HG02973 (cell line): ENCODE measurements at regions not wholly inside any gene's neighbourhood (a gene's known extent, or its start where the extent isn't known, plus 50 kb on each side); places are given as distances from the start of the nearest gene placed in this dataset.
"Not testable (repeated sequence)": the region's sequence is repeated elsewhere in the genome, so short reads cannot be mapped to it uniquely, and the experiment has no call there.

Experiments used
- ATAC-seq: cut with Tn5 transposase; IDR thresholded peaks from one replicate; pipeline ENCODE4 v1.9.1; 2021; ENCODE audit warnings: moderate library complexity; ENCODE audit not compliant: unreplicated experiment

DNA sequence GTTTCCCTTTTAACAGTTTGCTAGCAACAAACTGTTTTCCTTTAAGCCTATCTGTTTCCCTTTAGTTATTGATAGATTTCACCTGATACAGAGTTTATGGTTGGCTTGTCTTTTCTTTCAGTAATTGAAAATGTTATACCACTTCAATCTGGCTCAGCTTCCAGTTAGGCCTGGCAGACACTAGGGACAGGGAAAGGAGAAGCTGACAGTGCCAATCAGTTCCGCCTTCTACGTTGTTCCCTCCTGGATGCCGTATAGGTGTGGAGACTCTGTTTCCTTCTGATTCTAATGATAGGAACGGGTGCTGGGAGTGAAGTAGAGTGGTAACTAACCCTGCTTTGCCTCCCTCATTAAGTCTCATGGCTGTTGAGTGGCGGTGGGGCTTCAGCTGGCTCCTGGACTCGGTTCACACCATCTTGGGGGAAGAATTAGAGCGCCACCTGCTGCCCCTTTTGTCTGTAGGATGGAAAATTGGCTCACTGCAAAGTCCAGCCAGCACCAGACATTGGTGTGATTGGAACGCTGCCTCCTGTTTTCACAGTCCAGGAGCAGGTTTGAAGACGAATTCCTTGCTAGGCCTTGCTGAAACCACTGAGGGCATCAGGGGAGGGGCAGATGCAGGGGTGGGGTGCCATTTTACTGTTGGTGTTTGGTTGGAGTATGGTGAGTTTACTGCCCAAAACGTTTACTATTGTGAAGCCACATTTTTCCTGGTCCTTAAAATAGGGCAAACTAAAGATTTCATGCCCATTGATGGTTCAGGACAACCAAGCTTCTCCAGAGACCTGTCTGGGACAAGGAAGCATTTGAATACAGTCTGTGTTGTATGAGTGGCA, 1729.5 kb downstream of the GRIK2 start:
- peak; percentile 83 for ATAC-seq

DNA sequence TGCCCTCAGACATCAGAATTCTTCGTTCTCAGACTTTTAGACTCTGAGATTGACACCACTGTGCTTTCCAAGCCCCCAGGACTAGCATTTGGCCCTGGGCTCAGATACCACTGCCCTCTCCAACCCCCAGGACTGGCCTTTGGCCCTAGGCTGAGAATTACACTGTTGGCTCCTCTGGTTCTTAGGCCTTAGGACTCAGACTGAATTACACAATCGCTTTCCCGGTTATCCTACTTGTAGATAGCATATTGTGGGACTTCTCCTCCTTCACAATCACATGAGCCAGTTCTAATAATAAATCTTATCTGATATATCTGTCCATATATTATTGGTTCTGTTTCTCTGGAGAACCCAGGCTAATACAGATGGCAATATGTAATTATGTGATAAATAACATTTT, 1725.5 kb downstream of the GRIK2 start:
- ATAC-seq: no peak

DNA sequence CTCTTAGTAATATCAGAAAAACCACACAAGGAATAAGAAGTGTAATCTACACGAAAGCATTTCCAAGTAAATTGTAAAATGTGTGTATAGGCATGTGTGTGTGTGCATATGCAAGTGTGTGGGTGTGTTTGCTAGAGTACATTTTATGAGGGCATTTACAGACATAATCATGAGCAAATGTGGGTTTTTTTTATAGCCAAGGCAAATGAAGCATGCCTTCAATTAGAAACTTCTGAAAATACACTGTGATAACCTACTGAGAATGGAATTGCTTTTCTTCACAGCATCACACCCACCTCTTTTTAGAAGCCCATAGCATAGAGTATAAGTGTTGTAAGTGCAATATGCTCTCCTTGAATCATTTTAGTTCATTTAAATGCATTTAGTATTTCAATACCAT, 1721.1 kb downstream of the GRIK2 start:
- ATAC-seq: no peak

DNA sequence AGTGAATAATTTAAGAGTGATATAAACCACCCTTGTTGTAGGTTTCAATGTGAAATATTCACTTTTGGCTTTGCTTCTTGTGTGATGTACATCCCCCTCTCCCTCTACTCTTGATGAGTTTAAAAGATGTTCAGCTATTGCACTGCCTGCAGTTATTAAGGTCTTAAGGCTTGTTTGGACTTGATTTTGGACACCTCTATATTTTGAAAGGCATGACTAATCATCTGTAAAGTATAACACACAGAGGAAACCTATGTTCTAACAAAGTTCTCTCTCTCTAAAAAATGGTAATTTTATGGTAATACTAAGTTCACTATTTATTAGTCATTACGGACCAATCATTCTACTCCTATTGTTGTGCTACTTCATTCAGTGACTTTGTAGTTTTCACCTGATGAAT, 1719.9 kb downstream of the GRIK2 start:
- ATAC-seq: no peak

DNA sequence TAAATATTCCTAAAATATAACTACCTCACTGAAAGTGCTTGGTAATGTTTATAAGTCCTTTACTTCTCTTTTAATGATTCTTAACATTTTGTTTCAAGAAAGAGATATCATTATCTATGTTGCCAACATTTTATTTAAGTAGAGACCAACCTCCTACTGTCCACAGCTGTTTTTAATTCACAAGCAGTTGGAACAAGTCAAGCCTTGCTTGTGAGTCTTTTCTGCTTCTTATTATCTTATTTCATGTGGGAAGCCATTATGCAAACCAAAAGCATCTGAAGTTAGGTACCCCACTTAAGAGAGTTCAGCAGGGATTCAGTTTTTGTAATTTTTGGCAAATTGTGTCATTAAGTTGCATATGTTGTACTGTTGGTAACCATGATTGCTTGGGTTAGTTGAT, 1714.5 kb downstream of the GRIK2 start:
- no peak for ATAC-seq

DNA sequence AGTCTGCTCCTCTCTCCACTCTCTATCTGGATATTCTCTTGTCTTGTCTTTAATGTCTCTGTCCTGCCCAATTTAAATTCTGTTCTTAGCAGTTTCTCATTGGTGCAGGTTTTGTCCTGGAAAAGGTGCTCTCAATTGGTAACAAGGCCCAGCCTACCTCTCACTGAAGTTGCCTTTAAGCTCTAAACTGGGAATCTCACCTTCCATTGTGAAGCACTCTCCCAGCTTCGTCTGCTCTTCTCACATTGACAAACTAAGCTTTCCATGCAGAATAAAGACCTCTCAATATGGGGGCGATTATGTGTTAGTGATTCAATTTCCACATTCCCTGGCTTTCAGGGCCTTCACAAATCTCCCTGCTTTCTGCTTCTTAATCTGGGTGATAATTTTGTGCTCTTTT, 1712.2 kb downstream of the GRIK2 start:
- ATAC-seq: no peak

DNA sequence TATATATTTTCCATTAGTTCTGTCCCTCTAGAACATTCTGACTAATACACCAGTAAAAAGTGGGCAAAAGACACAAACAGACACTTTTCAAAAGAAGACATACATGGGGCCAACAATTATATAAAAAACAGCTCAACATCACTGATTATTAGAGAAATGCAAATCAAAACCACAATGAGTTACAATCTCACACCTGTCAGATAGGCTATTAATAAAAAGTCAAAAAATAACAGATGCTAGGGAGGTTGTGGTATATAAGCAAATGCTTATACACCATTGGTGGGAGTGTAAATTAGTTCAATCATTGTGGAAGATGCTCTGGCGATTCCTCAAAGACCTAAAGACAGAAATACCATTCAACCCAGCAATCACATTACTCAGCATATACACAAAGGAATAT, 1707.8 kb downstream of the GRIK2 start:
- ATAC-seq: no peak

DNA sequence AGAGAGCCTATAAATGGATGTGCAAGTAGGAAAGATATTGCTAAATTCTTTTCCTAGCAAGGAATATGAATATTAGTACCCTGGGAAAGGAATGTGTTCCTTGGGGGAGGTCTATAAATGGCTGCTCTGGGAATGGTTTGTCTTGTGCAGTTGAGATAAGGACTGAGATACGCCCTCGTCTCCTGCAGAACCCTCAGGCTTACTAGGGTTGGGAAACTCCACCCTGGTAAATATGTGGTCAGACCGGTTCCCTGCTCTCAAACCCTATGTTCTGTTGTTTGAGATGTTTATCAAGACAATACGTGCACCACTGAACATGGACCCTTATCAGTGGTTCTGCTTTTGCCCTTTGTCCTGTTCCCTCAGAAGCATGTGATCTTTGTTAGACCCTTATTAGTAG, 1698.9 kb downstream of the GRIK2 start:
- not testable (repeated sequence) for ATAC-seq

DNA sequence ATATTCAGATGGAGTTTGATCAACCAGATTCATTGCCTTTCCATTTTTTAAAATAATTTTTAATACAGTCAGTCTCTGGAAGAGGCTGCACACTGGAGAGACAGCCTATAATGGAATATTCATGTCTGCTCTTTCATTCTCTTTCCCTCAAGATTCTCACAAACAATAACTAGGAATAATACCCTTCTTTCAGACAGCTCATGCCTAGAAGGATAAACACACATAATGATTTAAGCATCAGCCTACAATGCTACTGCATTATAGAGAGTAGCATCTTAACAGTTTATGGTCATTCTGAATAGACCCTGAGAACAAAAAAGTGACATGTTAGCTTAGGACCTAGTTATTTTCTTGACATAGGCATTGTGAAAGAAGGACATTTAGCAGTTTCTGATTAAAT, 1692.3 kb downstream of the GRIK2 start:
- ATAC-seq: no peak

DNA sequence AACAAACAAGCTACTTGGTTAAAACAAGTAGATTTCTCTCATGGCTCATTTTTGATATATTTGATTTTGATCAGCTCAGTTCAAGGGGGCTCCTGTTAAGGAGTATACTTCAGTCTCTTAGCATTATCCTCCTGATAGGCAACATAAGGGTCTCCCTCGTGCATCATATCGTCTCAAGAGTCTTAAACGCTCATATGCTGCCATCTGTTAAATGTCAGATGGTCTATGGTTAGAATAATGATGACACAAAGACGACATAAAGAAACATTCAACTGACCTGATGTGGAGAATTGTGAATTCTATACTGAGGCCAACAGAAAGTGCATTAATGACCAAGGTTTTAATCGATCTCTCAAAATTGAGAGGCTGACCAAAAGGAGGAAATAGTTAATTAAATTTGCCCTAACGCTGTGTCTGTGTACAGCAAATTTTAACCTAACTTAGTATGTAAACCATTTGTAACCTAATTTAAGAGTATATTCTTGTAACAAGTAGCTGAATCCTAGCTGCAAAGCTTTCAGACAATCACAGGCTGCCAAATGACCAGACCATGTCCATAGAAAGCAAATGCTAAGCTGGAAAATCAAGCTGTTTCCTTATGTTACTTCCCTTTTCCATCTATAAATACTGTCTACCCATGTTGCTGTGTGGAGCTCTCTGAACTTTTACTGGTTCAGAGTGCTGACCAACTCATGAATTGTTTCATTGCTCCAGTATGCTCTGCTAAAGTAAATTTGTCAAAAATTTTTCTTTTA, 1688.5 kb downstream of the GRIK2 start:
- ATAC-seq: no peak

DNA sequence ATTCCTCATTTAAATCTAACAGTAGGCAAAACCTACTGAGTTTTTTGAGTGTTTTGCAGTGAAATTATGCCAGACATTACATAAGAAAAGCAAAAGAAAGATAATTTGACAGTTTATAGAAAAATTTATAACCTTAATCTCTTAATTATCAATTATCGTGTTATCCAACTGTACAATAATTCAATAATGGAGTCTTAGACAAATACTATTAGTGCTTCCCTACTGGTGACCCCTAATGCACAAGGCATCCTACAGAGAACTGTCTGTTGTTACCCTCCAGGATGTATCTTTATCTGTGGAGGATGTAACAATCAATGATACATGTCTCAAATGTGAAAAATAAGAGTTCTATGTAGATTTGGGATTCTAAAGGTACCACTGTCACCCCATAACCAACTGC, 1687.6 kb downstream of the GRIK2 start:
- no peak for ATAC-seq

DNA sequence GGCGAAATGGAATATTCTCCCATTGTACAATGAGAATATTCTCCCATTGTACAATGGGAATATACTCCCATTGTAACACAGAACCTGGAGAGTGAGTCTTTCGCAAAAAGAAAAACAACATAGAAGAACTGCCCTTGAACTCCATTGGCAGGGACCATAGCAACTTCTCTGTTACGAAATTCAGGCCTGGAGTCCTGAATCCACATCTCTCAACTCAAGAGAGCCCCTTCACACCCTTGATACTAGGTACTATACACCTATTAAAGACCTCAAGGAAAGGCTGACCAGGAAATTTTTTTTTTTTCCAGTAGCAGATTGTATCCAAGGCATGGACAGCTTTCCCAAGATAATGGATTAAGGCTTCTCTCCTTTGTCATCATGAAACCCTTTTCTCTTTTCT, 1687.0 kb downstream of the GRIK2 start:
- no peak for ATAC-seq

DNA sequence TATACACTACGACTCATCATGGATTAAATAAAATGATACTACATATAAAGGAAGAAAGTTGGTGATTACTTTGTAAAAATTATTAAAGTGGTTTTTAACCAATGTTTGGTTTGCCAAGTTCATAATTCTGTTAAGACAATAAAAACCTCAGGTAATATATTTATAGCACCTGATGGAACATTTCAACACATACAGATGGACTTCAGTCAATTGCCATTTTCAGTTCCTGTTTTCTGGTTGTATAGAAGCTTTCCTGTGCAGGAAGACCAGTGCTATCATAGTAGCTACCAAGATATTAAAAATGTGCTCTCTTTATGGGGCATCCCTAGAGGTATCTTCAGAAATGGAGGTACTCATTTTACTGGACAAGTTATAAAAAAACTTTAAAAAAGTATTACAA, 1686.4 kb downstream of the GRIK2 start:
- ATAC-seq: peak; percentile 74

DNA sequence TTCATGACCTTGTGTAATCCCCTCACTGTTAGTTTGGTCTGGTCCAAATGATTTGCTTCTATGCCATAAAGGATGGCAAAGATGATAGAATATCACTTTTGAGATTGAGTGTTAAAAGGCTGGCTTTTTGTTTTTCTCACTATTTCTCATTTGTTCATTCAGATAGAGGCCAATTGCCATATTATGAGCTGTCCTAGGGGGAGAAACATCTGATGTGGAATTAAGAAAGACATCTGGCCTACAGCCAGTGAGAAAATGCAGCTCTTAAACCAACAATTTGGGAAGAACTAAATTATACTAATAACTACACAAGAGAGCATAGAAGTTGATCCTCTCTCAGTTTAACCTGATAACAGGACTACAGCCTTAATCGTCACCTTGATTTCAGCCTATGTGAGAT, 1668.6 kb downstream of the GRIK2 start:
- ATAC-seq: no peak

DNA sequence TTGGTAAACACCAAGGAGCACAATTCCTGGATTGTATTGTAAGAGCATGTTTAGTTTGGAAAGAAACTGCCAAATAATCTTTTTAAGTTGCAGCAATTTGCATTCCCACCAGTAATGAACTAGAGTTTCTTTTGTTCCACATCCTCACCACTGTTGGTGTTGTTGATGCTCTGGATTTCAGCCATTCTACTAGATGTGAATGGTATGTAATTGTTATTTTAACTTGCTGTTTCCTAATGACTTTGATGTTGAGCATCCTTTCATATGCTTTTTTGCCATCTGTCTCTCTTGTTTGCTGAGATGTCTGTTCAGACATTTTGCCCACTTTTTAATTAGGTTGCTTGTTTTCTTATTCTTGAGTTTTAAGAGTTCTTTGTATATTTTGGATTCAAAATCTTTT, 1654.1 kb downstream of the GRIK2 start:
- no peak for ATAC-seq

DNA sequence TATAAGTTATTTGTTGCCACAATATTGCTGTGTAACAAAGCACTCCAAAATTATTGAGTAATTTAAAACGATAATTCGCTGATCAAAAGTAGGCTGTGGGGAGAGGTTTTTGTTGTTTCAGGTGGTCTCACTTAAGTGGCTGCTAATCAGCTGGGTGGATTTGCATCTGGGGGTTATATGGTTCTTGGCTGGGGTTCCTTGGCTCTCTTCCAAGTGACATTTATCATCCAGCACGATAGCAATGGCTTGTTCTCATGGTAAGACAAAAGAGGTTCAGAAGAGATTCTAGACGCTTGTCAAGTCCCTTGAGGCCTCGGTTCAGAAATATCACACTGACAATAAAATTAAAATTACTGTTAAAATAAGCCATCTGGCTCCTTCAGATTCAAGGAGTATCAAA, 1648.8 kb downstream of the GRIK2 start:
- no peak for ATAC-seq

DNA sequence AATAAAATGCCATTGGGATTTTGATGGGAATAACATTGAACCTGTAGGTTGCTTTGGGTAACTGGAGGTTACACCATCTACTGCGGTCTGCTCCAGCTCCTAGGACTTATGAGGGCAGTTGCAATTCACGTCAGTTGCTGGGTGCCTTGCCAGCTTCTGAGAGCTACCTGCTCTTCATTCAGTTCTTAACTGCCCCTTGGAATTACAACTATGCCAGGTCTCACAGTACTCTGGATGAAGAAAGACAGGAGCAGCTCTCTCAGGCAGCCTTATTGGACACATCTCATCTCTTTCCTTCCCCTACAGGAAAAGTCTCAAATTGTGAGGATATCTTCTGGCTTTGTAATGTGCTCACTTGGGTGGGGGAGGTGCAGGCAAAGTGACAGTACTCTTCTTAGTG, 1643.3 kb downstream of the GRIK2 start:
- ATAC-seq: no peak

DNA sequence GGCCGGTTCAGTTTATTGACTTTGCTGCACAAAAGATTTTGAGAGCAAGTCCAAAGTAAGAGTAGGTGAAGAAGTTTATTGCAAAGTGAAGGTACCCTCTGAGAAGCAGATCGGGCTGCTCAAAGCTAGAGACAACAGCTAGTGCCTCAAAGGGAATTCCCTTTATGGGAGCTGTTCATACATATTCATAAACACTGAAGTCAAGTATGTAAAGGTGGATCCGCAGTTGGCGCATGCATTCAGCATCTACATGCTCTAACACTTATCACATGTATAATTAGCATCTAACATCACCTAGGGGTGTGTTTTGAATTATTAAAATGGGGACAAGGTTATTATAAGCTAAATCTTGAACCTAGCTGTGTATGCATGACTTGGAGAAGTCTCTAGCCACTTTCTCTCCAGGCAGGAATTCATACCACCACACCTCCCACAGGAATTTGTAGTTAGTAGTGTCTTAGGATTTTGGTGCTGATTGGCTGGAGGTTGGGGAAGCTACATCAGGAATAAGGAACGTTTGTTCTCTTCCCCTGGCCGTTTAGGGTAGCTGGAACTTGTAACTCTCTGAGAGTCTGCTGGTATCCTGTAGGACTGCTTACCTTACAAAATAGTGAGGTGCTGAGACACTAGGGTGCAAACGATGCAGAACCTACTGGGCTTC, 1633.9 kb downstream of the GRIK2 start:
- no peak for ATAC-seq

DNA sequence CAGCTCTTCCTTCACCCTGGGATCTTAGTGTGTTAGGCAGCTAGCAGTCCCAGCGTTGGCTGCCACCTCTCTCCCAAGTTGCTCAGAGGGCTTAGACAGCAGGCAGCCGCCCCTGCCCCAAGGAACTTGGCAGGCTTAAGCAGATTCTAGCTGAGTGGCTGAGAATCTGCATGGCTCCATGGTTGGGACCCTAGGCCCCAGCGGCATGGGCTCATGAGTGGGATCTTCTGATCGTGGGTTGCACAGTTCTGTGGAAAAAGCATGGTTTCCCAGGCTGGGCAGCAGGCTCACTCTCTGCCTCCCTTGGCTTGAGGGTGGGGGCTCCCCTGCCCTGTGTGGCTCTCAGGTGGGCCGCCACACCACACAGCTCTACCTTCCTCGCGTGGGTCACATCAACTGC, 1624.9 kb downstream of the GRIK2 start:
- no peak for ATAC-seq

DNA sequence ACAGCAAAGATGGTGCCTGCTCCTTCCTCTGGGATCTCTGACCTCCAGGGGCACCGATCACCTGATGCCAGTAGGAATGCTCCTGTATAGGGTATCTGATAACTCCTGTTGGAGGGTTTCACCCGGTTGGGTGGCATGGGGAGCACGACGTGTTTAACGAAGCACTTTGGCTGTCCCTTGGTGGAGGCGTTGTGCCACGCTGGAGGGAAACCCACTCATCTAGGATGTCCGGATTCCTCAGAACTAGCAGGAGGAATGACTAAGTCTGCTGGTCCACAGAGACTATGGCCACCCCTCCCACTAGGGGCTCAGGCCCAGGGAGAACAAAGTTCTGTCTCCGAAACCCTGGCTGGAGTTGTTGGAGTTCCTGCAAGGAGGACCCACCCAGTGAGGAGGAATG, 1624.4 kb downstream of the GRIK2 start:
- ATAC-seq: no peak

DNA sequence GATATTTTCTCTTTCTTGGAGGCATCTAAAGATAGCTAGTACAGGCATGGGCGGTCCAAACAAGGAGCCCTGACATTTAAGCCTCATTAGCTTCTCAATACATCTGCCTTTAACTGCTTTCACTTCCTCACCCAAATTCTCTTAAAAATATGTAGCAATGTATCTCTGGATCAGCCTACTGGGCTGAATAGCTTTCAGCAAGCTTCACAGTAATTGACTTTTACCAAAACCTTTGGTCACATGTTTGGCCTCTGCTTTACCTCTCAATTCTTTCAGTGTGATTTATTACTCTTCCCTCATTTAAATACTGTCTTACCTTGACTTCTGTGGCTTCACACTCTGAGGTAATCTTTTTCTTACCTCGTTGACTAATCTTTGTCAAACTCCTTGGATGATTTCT, 1618.1 kb downstream of the GRIK2 start:
- ATAC-seq: no peak

DNA sequence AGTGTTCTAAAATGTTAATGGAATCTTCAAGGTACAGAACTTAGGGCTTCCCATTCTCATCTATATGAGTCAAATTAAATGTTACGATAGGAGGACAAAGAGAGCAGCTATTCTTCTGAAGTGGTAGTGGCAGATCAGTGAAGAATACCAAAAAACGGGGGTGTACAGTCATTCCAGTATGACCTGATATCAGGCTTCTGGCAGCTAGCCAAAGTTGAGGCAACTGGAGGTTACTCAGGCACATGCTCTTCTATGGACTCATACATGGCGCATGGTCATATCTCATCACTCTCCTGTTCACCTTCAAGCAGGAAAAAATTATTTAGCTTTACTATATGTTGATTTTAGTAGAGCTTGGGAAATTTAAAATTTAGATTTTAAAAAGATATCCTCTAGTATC, 1608.8 kb downstream of the GRIK2 start:
- ATAC-seq: peak; percentile 72
